IMR-90 (cell line): ENCODE measurements at regions not wholly inside any gene's neighbourhood (a gene's known extent, or its start where the extent isn't known, plus 50 kb on each side); places are given as distances from the start of the nearest gene placed in this dataset.

Experiments
- ATAC-seq: fragments of 200-7000 bp; cut with Tn5 transposase; 2 replicates; pipeline ENCODE4 v1.9.1; 2020; ENCODE audit warnings: low read depth, mild to moderate bottlenecking, moderate library complexity
- BruUV-seq: library from RNA; stranded (reverse); fragments of 400-500 nt; replicated peaks from 2 replicates; lab custom pipeline; 2021; lab: Mats Ljungman, UMichigan
- CTCF ChIA-PET: fragments of 300-600 bp; formaldehyde crosslinking; extraction: SDS; loops from one replicate; lab custom pipeline; 2021; ENCODE audit warnings: antibody characterized with exemption; lab: Yijun Ruan, JAX
- POLR2A ChIA-PET: fragments of 300-600 bp; sonication (Branson Sonifier 250); formaldehyde crosslinking; loops from one replicate; lab custom pipeline; 2022; ENCODE audit warnings: antibody characterized with exemption; ENCODE audit not compliant: unreplicated experiment; lab: Charles Lee
- DNase-seq: peaks from one replicate; pipeline ENCODE4 v3.0.0; 2013
- H2AFZ ChIP-seq: replicated peaks from 2 replicates; pipeline ENCODE3; 2013; ENCODE audit warnings: low read length, mild to moderate bottlenecking; ENCODE audit not compliant: poor library complexity
- H2AK5ac ChIP-seq: 2 replicates; pipeline ENCODE4 v1.6.1; 2013; ENCODE audit warnings: low read depth, low read length, inconsistent platforms
- H2AK9ac ChIP-seq: replicated peaks from 2 replicates; pipeline ENCODE3; 2013; ENCODE audit warnings: mild to moderate bottlenecking, low read depth, low read length, moderate library complexity; ENCODE audit not compliant: poor library complexity
- H2BK120ac ChIP-seq: 2 replicates; pipeline ENCODE4 v1.6.1; 2013; ENCODE audit warnings: low read depth, low read length, inconsistent platforms
- H2BK15ac ChIP-seq: 3 replicates; pipeline ENCODE4 v1.6.1; 2013; ENCODE audit warnings: low read depth, low read length, inconsistent platforms
- H2BK20ac ChIP-seq: 2 replicates; pipeline ENCODE4 v1.6.1; 2013; ENCODE audit warnings: low read depth, mild to moderate bottlenecking, inconsistent platforms, low read length, moderate library complexity
- H2BK5ac ChIP-seq: 2 replicates; pipeline ENCODE4 v1.6.1; 2013; ENCODE audit warnings: mild to moderate bottlenecking, low read depth, low read length, inconsistent platforms; ENCODE audit not compliant: poor library complexity, severe bottlenecking
- H3K14ac ChIP-seq: replicated peaks from 2 replicates; pipeline ENCODE4 v1.6.1; 2013; ENCODE audit warnings: low read depth, low read length, inconsistent platforms
- H3K18ac ChIP-seq: 2 replicates; pipeline ENCODE4 v1.6.1; 2013; ENCODE audit warnings: low read depth, low read length, control low read depth
- H3K23ac ChIP-seq: 2 replicates; pipeline ENCODE4 v1.6.1; 2013; ENCODE audit warnings: low read depth, low read length, inconsistent platforms
- H3K27ac ChIP-seq: 2 replicates; pipeline ENCODE4 v1.5.1; 2013; ENCODE audit warnings: mild to moderate bottlenecking, control low read depth, low read length; ENCODE audit not compliant: insufficient read depth
- H3K27me3 ChIP-seq: 2 replicates; pipeline ENCODE4 v1.6.1; 2013; ENCODE audit warnings: low read length; ENCODE audit not compliant: control insufficient read depth, insufficient read depth
- H3K36me3 ChIP-seq: 2 replicates; pipeline ENCODE4 v1.6.1; 2013; ENCODE audit warnings: low read length, mixed read lengths; ENCODE audit not compliant: control insufficient read depth, insufficient read depth
- H3K4ac ChIP-seq: 2 replicates; pipeline ENCODE4 v1.6.1; 2013; ENCODE audit warnings: low read depth, low read length, inconsistent platforms
- H3K4me1 ChIP-seq: 2 replicates; pipeline ENCODE4 v1.6.1; 2013; ENCODE audit warnings: low read length, mixed read lengths; ENCODE audit not compliant: control insufficient read depth, insufficient read depth
- H3K4me2 ChIP-seq: 2 replicates; pipeline ENCODE4 v1.6.1; 2013; ENCODE audit warnings: low read depth, mild to moderate bottlenecking, control low read depth, low read length, moderate library complexity
- H3K4me3 ChIP-seq: 2 replicates; pipeline ENCODE4 v1.5.1; 2013; ENCODE audit warnings: low read depth, mild to moderate bottlenecking, control low read depth, low read length, moderate library complexity; ENCODE audit not compliant: insufficient read depth
- H3K56ac ChIP-seq: 2 replicates; pipeline ENCODE4 v1.6.1; 2013; ENCODE audit warnings: low read length, inconsistent platforms; ENCODE audit not compliant: insufficient read depth; ENCODE audit errors: extremely low read depth
- H3K79me1 ChIP-seq, 2 experiments: 2 replicates each; pipeline ENCODE4 v1.6.1; 2013; ENCODE audit warnings: low read length in 2 of 2, inconsistent platforms in 1 of 2, low read depth in 1 of 2
- H3K9ac ChIP-seq: 2 replicates; pipeline ENCODE4 v1.6.1; 2013; ENCODE audit warnings: low read depth, low read length, control low read depth
- H3K9me1 ChIP-seq: 2 replicates; pipeline ENCODE4 v1.6.1; 2013; ENCODE audit warnings: low read length, inconsistent platforms; ENCODE audit not compliant: insufficient read depth
- H3K9me3 ChIP-seq: 2 replicates; pipeline ENCODE4 v1.6.1; 2013; ENCODE audit warnings: low read length; ENCODE audit not compliant: control insufficient read depth, insufficient read depth
- H4K20me1 ChIP-seq: 2 replicates; pipeline ENCODE4 v1.6.1; 2013; ENCODE audit warnings: low read length, inconsistent platforms; ENCODE audit not compliant: insufficient read depth
- H4K5ac ChIP-seq: 2 replicates; pipeline ENCODE4 v1.6.1; 2013; ENCODE audit warnings: mild to moderate bottlenecking, low read depth, low read length, control low read depth
- H4K8ac ChIP-seq, 2 experiments: 2 replicates each; pipeline ENCODE4 v1.6.1; 2013; ENCODE audit warnings: low read depth in 2 of 2, low read length in 2 of 2, control low read depth in 1 of 2, inconsistent platforms in 1 of 2
- H4K91ac ChIP-seq: 2 replicates; pipeline ENCODE4 v1.6.1; 2013; ENCODE audit warnings: low read depth, low read length, inconsistent platforms; ENCODE audit not compliant: insufficient read depth
- BHLHE40 ChIP-seq: fragments of 150-350 bp; IDR thresholded peaks from 2 replicates; pipeline ENCODE4 v1.6.1; 2016; ENCODE audit warnings: mild to moderate bottlenecking, low read depth, low read length
- CEBPB ChIP-seq: IDR thresholded peaks from 2 replicates; pipeline ENCODE4 v1.6.1; 2012; ENCODE audit warnings: low read depth, low read length, improper control_type of control experiment
- CHD1 ChIP-seq: IDR thresholded peaks from 2 replicates; pipeline ENCODE4 v1.6.1; 2012; ENCODE audit warnings: low read depth, low read length, improper control_type of control experiment
- CTCF ChIP-seq: conservative IDR thresholded peaks from 2 replicates; pipeline ENCODE4 v1.5.1; 2012; ENCODE audit warnings: mild to moderate bottlenecking, low read depth, low read length, improper control_type of control experiment
- ELK1 ChIP-seq: fragments of 150-350 bp; IDR thresholded peaks from 2 replicates; pipeline ENCODE4 v1.6.1; 2016; ENCODE audit warnings: low read depth, mild to moderate bottlenecking, low read length, moderate library complexity, borderline replicate concordance
- FOS ChIP-seq: fragments of 150-350 bp; IDR thresholded peaks from 2 replicates; pipeline ENCODE4 v1.6.1; 2016; ENCODE audit warnings: low read depth, low read length
- MAFK ChIP-seq: IDR thresholded peaks from 2 replicates; pipeline ENCODE4 v1.6.1; 2012; ENCODE audit warnings: low read depth, low read length, improper control_type of control experiment
- MAZ ChIP-seq: IDR thresholded peaks from 2 replicates; pipeline ENCODE4 v1.6.1; 2012; ENCODE audit warnings: low read depth, mild to moderate bottlenecking, low read length, improper control_type of control experiment, moderate library complexity, borderline replicate concordance
- MXI1 ChIP-seq: IDR thresholded peaks from 2 replicates; pipeline ENCODE4 v1.6.1; 2012; ENCODE audit warnings: low read depth, mild to moderate bottlenecking, low read length, moderate library complexity, borderline replicate concordance
- NFE2L2 ChIP-seq: fragments of 150-350 bp; IDR thresholded peaks from 2 replicates; pipeline ENCODE4 v1.6.1; 2016; ENCODE audit warnings: low read depth, mild to moderate bottlenecking, low read length
- POLR2A ChIP-seq: IDR thresholded peaks from 2 replicates; pipeline ENCODE4 v1.6.1; 2012; ENCODE audit warnings: mild to moderate bottlenecking, low read depth, low read length
- RCOR1 ChIP-seq: IDR thresholded peaks from 2 replicates; pipeline ENCODE4 v1.6.1; 2012; ENCODE audit warnings: mild to moderate bottlenecking, low read length, improper control_type of control experiment; ENCODE audit not compliant: insufficient replicate concordance
- SMC3 ChIP-seq: fragments of 150-350 bp; IDR thresholded peaks from 2 replicates; pipeline ENCODE4 v1.6.1; 2016; ENCODE audit warnings: low read depth, mild to moderate bottlenecking, antibody characterized with exemption, low read length, moderate library complexity
- USF2 ChIP-seq: fragments of 150-350 bp; IDR thresholded peaks from 2 replicates; pipeline ENCODE4 v1.6.1; 2017; ENCODE audit warnings: mild to moderate bottlenecking, antibody characterized with exemption, low read length, low read depth
- WGBS, 2 experiments: methylation state at CpG; one replicate each; pipeline versions ENCODE4 v1.1.5 to v1.1.7; 2013; ENCODE audit warnings: missing lambda C conversion rate in 2 of 2; ENCODE audit not compliant: insufficient read length in 1 of 2; ENCODE audit errors: extremely low coverage in 2 of 2; 5-methylcytosine and 5-hydroxymethylcytosine counted together
- dilution Hi-C: fragments of 300-500 bp; cut with HindIII; formaldehyde crosslinking; loops from one replicate; pipeline ENCODE4 v1.14.3; 2018; ENCODE audit warnings: low sequenced_read_pairs; ENCODE audit not compliant: unreplicated experiment
- in situ Hi-C: fragments of 300-500 bp; cut with MboI; formaldehyde crosslinking; loops from 3 replicates; pipeline ENCODE4 v1.14.3; 2019; ENCODE audit warnings: low sequenced_read_pairs, inconsistent platforms, mixed read lengths
- intact Hi-C: fragments of 100-400 bp; cut with micrococcal nuclease; formaldehyde crosslinking; loops from 2 replicates; pipeline ENCODE4 v1.10.0; 2022

GRCh38 chr4:154018659-154019058, 229.8 kb upstream of the SFRP2 start:
- H4K8ac ChIP-seq: no peak overlapping the region
- dilution Hi-C loops: no loop called here

More at GRCh38 chr4:154018659-154019058, 229.8 kb upstream of the SFRP2 start:
- Histone ChIP-seq H3K14ac (no peak overlapping the region), H2BK15ac (no peak overlapping the region), H4K20me1 (no peaks in the 10 kb centered on the region), H2AFZ (no peak overlapping the region), H3K4me2 (no peak overlapping the region), H3K23ac (no peak overlapping the region), H3K56ac (no peak overlapping the region), H3K4me3 (no peak overlapping the region), H4K91ac (no peak overlapping the region), H2BK120ac (no peak overlapping the region), H3K9me1 (no peaks in the 10 kb centered on the region), H3K27ac (no peak overlapping the region), H4K5ac (no peak overlapping the region), H3K79me1 (no peaks in the 10 kb centered on the region), H3K18ac (no peak overlapping the region), H3K4me1 (no peaks in the 10 kb centered on the region), H3K9me3 (peaks cover 8% of the 10 kb centered on the region; the same call in 1 of the 2 replicates), H2AK9ac (no peak overlapping the region), H3K36me3 (no peaks in the 10 kb centered on the region), H2AK5ac (no peak overlapping the region), H3K4ac (no peak overlapping the region), H2BK20ac (no peak overlapping the region), H3K9ac (no peak overlapping the region), H3K27me3 (no peaks in the 10 kb centered on the region), H2BK5ac (no peak overlapping the region)
- in situ Hi-C loops (no loop called here), intact Hi-C loops (no loop called here)
- DNase-seq (no peak), ATAC-seq (no peak)
- ChIA-PET CTCF (no interaction called here), POLR2A (interaction anchor here (0.6 kb wide), 1 partner anchor 31 kb away, joined by 3 read pairs; no protein-coding TSS in a partner anchor)
- no peak for TF ChIP-seq RCOR1
- no peak for TF ChIP-seq POLR2A
- no peak for TF ChIP-seq CTCF
- no peak for TF ChIP-seq SMC3
- TF ChIP-seq USF2: no peak
- TF ChIP-seq BHLHE40: no peak
- TF ChIP-seq MAZ: no peak
- TF ChIP-seq FOS: no peak
- no peak for TF ChIP-seq CEBPB
- no peak for TF ChIP-seq NFE2L2
- no peak for TF ChIP-seq CHD1
- TF ChIP-seq MAFK: no peak
- TF ChIP-seq ELK1: no peak
- no peak for TF ChIP-seq MXI1
- BruUV-seq: no TSS peak
- WGBS, 2 experiments: no CpG with 5 or more reads among the region's 4 CpGs
